T-helper 2 cell (primary cell): ENCODE measurements at regions not wholly inside any gene's neighbourhood (a gene's known extent, or its start where the extent isn't known, plus 50 kb on each side); places are given as distances from the start of the nearest gene placed in this dataset.
A peak's percentile ranks its signal among the peaks of the same experiment; 100 is the strongest.
"Not testable (repeated sequence)": the region's sequence is repeated elsewhere in the genome, so short reads cannot be mapped to it uniquely, and the experiment has no call there.

Source experiments
- DNase-seq, 5 experiments: peaks; one replicate each; pipeline versions ENCODE4 v3.0.0 to v3.0.0-alpha.2; 2012 to 2022

- no peak for DNase-seq
These were observed 53.5 kb downstream of the XCL2 start for GRCh38 chr1:168490306-168490705.

GRCh38 chr1:168488138-168488537 lies 55.7 kb downstream of the XCL2 start:
- DNase-seq = no peak

- DNase-seq = not testable (repeated sequence)
These were observed 57.0 kb downstream of the XCL2 start for GRCh38 chr1:168486820-168487219.

GRCh38 chr1:168485048-168485447 lies 58.7 kb downstream of the XCL2 start:
- no peak for DNase-seq

- DNase-seq = no peak
These were observed 59.7 kb downstream of the XCL2 start for GRCh38 chr1:168484083-168484482.

GRCh38 chr1:168483539-168483938 lies 60.3 kb downstream of the XCL2 start:
- no peak for DNase-seq

GRCh38 chr1:168482106-168482505 lies 61.7 kb downstream of the XCL2 start:
- DNase-seq = no peak

GRCh38 chr1:168481586-168481985 lies 62.2 kb downstream of the XCL2 start:
- no peak for DNase-seq

GRCh38 chr1:168480997-168481396 lies 62.8 kb downstream of the XCL2 start:
- DNase-seq = no peak

- no peak for DNase-seq
These were observed 66.0 kb downstream of the XCL2 start for GRCh38 chr1:168477792-168478191.

- no peak for DNase-seq
These were observed 67.0 kb downstream of the XCL2 start for GRCh38 chr1:168476588-168477385.

GRCh38 chr1:168474322-168474721 lies 69.5 kb downstream of the XCL2 start:
- no peak for DNase-seq

- DNase-seq = no peak
These were observed 70.7 kb downstream of the XCL2 start for GRCh38 chr1:168473126-168473525.

- DNase-seq = no peak
These were observed 71.6 kb downstream of the XCL2 start for GRCh38 chr1:168472223-168472622.

- no peak for DNase-seq
These were observed 72.8 kb downstream of the XCL2 start for GRCh38 chr1:168470901-168471431.

- peak in 1 of 5 experiments; percentile 82 for DNase-seq
These were observed 74.1 kb downstream of the XCL2 start for GRCh38 chr1:168469690-168470089.

GRCh38 chr1:168468822-168469221 lies 75.0 kb downstream of the XCL2 start:
- no peak for DNase-seq

- peak in 1 of 5 experiments; percentile 27 for DNase-seq
These were observed 75.6 kb downstream of the XCL2 start for GRCh38 chr1:168468042-168468809.

- peak in 1 of 5 experiments; percentile 84 for DNase-seq
These were observed 76.3 kb downstream of the XCL2 start for GRCh38 chr1:168467452-168467851.

- no peak for DNase-seq
These were observed 77.1 kb downstream of the XCL2 start for GRCh38 chr1:168466714-168467131.

- DNase-seq = peak in 2 of 5 experiments; percentile 22 to 84
These were observed 77.6 kb downstream of the XCL2 start for GRCh38 chr1:168466092-168466713.

GRCh38 chr1:168461108-168461507 lies 82.7 kb downstream of the XCL2 start:
- not testable (repeated sequence) for DNase-seq

- DNase-seq = not testable (repeated sequence)
These were observed 86.5 kb downstream of the XCL2 start for GRCh38 chr1:168457296-168457695.
